CD4-positive, alpha-beta T cell (primary cell): ENCODE measurements at regions not wholly inside any gene's neighbourhood (a gene's known extent, or its start where the extent isn't known, plus 50 kb on each side); places are given as distances from the start of the nearest gene placed in this dataset.

Source experiments
- ATAC-seq: fragments of 200-7000 bp; cut with Tn5 transposase; one replicate; pipeline ENCODE4 v1.10.0; 2022; ENCODE audit warnings: mild to moderate bottlenecking; ENCODE audit not compliant: poor library complexity
- CTCF ChIA-PET: fragments of 350-600 bp; sonication (Branson Sonifier 250); formaldehyde crosslinking; loops from one replicate; lab custom pipeline; 2021; ENCODE audit warnings: antibody characterized with exemption, inconsistent platforms; lab: Charles Lee
- POLR2A ChIA-PET: fragments of 350-600 bp; sonication (Branson Sonifier 250); formaldehyde crosslinking; loops from one replicate; lab custom pipeline; 2021; ENCODE audit warnings: antibody characterized with exemption, inconsistent platforms; lab: Charles Lee
- DNase-seq, 14 experiments: peaks; one replicate each; pipeline ENCODE4 v3.0.0-alpha.2; 2013 to 2020; ENCODE audit warnings: mixed read lengths in 2 of 14
- H3K27ac ChIP-seq, 2 donors: one replicate each; pipeline versions ENCODE4 v1.5.1 to v1.7.0; 2013; ENCODE audit warnings: low read length in 2 of 2, low read depth in 1 of 2, mild to moderate bottlenecking in 1 of 2
- H3K27me3 ChIP-seq, 2 experiments: 1 replicate in 1 of 2; 2 replicates in 1 of 2; pipeline versions ENCODE4 v1.6.1 to v1.7.0; 2013; ENCODE audit warnings: low read length in 2 of 2, control low read depth in 1 of 2, mild to moderate bottlenecking in 1 of 2, moderate library complexity in 1 of 2; ENCODE audit not compliant: insufficient read depth in 2 of 2, control insufficient read depth in 1 of 2
- H3K36me3 ChIP-seq: one replicate; pipeline ENCODE4 v1.6.1; 2013; ENCODE audit warnings: low read length, control low read depth; ENCODE audit not compliant: insufficient read depth
- H3K4me1 ChIP-seq: one replicate; pipeline ENCODE4 v1.6.1; 2013; ENCODE audit warnings: low read length, control low read depth; ENCODE audit not compliant: insufficient read depth
- H3K4me3 ChIP-seq: one replicate; pipeline ENCODE4 v1.5.1; 2013; ENCODE audit warnings: mild to moderate bottlenecking, low read length, moderate library complexity
- H3K9me3 ChIP-seq, 2 experiments: 1 replicate in 1 of 2; 2 replicates in 1 of 2; pipeline versions ENCODE4 v1.6.1 to v1.7.0; 2013; ENCODE audit warnings: low read length in 2 of 2, mild to moderate bottlenecking in 2 of 2, control low read depth in 1 of 2, moderate library complexity in 1 of 2; ENCODE audit not compliant: control insufficient read depth in 1 of 2, insufficient read depth in 1 of 2
- H3K27ac Mint-ChIP-seq: one replicate; pipeline ENCODE4 v1.8.0; 2020; ENCODE audit warnings: mixed read lengths
- H3K27me3 Mint-ChIP-seq: one replicate; pipeline ENCODE4 v1.8.0; 2021; ENCODE audit warnings: mixed read lengths
- H3K36me3 Mint-ChIP-seq: one replicate; pipeline ENCODE4 v1.8.0; 2021; ENCODE audit warnings: low read depth, mixed read lengths
- H3K4me1 Mint-ChIP-seq: one replicate; pipeline ENCODE4 v1.8.0; 2021; ENCODE audit warnings: low read depth, mixed read lengths
- H3K4me3 Mint-ChIP-seq: one replicate; pipeline ENCODE4 v1.8.0; 2020; ENCODE audit warnings: mild to moderate bottlenecking, mixed read lengths
- H3K9me3 Mint-ChIP-seq: one replicate; pipeline ENCODE4 v1.8.0; 2020; ENCODE audit warnings: mixed read lengths
- intact Hi-C, 2 experiments: fragments of 100-400 bp; cut with DNase I in 1 of 2; cut with micrococcal nuclease in 1 of 2; formaldehyde crosslinking; loops; one replicate each; pipeline versions ENCODE4 v1.15.1 to v1.9.0; 2023 to 2025; cut with DNase I, micrococcal nuclease
- TF ChIP-seq, protein P1 (sequence below): fragments of 200-600 bp; IDR thresholded peaks from one replicate; pipeline ENCODE4 v1.8.0; 2022; ENCODE audit warnings: antibody characterized with exemption, mild to moderate bottlenecking

GRCh38 chr3:106783231-106783630, 594.0 kb upstream of the CCDC54 start:
- DNase-seq, result no peak
- H3K27ac Mint-ChIP-seq, result no peak overlapping the region
- CTCF ChIA-PET, result no interaction called here

GRCh38 chr3:106789276-106789675, 588.0 kb upstream of the CCDC54 start:
- H3K36me3 Mint-ChIP-seq, result no peaks in the 10 kb centered on the region
- H3K4me3 ChIP-seq, result no peak overlapping the region
- H3K27ac ChIP-seq, result no peak overlapping the region
- ATAC-seq, result no peak
- H3K9me3 Mint-ChIP-seq, result no peaks in the 10 kb centered on the region
- no peaks in the 10 kb centered on the region for H3K36me3 ChIP-seq
- no peaks in the 10 kb centered on the region for H3K4me1 Mint-ChIP-seq
- H3K27me3 Mint-ChIP-seq, result no peaks in the 10 kb centered on the region
- H3K27me3 ChIP-seq, result no peaks in the 10 kb centered on the region
- no peak overlapping the region for H3K27ac Mint-ChIP-seq
- H3K4me1 ChIP-seq, result no peaks in the 10 kb centered on the region
- CTCF ChIA-PET, result no interaction called here
- POLR2A ChIA-PET, result no interaction called here
- no peak for DNase-seq
- H3K4me3 Mint-ChIP-seq, result no peak overlapping the region
- TF ChIP-seq, protein P1, sequence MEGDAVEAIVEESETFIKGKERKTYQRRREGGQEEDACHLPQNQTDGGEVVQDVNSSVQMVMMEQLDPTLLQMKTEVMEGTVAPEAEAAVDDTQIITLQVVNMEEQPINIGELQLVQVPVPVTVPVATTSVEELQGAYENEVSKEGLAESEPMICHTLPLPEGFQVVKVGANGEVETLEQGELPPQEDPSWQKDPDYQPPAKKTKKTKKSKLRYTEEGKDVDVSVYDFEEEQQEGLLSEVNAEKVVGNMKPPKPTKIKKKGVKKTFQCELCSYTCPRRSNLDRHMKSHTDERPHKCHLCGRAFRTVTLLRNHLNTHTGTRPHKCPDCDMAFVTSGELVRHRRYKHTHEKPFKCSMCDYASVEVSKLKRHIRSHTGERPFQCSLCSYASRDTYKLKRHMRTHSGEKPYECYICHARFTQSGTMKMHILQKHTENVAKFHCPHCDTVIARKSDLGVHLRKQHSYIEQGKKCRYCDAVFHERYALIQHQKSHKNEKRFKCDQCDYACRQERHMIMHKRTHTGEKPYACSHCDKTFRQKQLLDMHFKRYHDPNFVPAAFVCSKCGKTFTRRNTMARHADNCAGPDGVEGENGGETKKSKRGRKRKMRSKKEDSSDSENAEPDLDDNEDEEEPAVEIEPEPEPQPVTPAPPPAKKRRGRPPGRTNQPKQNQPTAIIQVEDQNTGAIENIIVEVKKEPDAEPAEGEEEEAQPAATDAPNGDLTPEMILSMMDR, result no peak
- no peaks in the 10 kb centered on the region for H3K9me3 ChIP-seq
- intact Hi-C loops, result no loop called here

More at GRCh38 chr3:106783231-106783630, 594.0 kb upstream of the CCDC54 start:
- TF ChIP-seq, protein P1, result no peak
- no peaks in the 10 kb centered on the region for H3K27me3 ChIP-seq
- Mint-ChIP-seq H3K27me3 (no peaks in the 10 kb centered on the region), H3K36me3 (no peaks in the 10 kb centered on the region), H3K9me3 (no peaks in the 10 kb centered on the region), H3K4me3 (no peak overlapping the region), H3K4me1 (no peaks in the 10 kb centered on the region)
- no peak for ATAC-seq
- H3K9me3 ChIP-seq, result no peaks in the 10 kb centered on the region
- POLR2A ChIA-PET, result no interaction called here
- no peaks in the 10 kb centered on the region for H3K4me1 ChIP-seq
- intact Hi-C loops, result no loop called here
- H3K36me3 ChIP-seq, result no peaks in the 10 kb centered on the region
- no peak overlapping the region for H3K27ac ChIP-seq
- H3K4me3 ChIP-seq, result no peak overlapping the region

GRCh38 chr3:106792716-106793115, 584.5 kb upstream of the CCDC54 start:
- Histone ChIP-seq H3K4me1 (no peaks in the 10 kb centered on the region), H3K9me3 (no peaks in the 10 kb centered on the region), H3K36me3 (no peaks in the 10 kb centered on the region), H3K27me3 (no peaks in the 10 kb centered on the region), H3K27ac (no peak overlapping the region), H3K4me3 (no peak overlapping the region)
- POLR2A ChIA-PET, result no interaction called here
- H3K4me1 Mint-ChIP-seq, result no peaks in the 10 kb centered on the region
- no peaks in the 10 kb centered on the region for H3K36me3 Mint-ChIP-seq
- CTCF ChIA-PET, result no interaction called here
- H3K9me3 Mint-ChIP-seq, result no peaks in the 10 kb centered on the region
- H3K27me3 Mint-ChIP-seq, result no peaks in the 10 kb centered on the region
- H3K27ac Mint-ChIP-seq, result no peak overlapping the region
- DNase-seq (no peak), ATAC-seq (no peak)
- no peak overlapping the region for H3K4me3 Mint-ChIP-seq
- TF ChIP-seq, protein P1, result no peak
- intact Hi-C loops, result no loop called here
